ENCODE measurements at regions not wholly inside any gene's neighbourhood (a gene's known extent, or its start where the extent isn't known, plus 50 kb on each side); places are given as distances from the start of the nearest gene placed in this dataset.

GRCh38 chr12:58143498-58143995 lies 202.2 kb downstream of the ATP23 start:
- no peak for DNase-seq
- TF ChIP-seq CTCF (IDR thresholded peaks at IDR 0.05): no peak
- ChIA-PET POLR2A (no interaction called here), CTCF (no interaction called here)
- no peak overlapping the region for H3K27ac Mint-ChIP-seq
- H3K4me3 Mint-ChIP-seq: no peak overlapping the region
- H3K36me3 Mint-ChIP-seq (ENCODE audit: low read depth): no peaks in the 10 kb centered on the region
- H3K4me1 Mint-ChIP-seq (ENCODE audit: low read depth): no peaks in the 10 kb centered on the region
- intact Hi-C loops (cut with micrococcal nuclease): no loop called here
- ATAC-seq: no peak
- peaks cover 6% of the 10 kb centered on the region for H3K27me3 Mint-ChIP-seq
- H3K9me3 Mint-ChIP-seq: no peaks in the 10 kb centered on the region

GRCh38 chr12:58148405-58148804 lies 207.0 kb downstream of the ATP23 start:
- Mint-ChIP-seq H3K4me1 (ENCODE audit: low read depth) (no peaks in the 10 kb centered on the region), H3K9me3 (no peaks in the 10 kb centered on the region), H3K36me3 (ENCODE audit: low read depth) (no peaks in the 10 kb centered on the region), H3K27me3 (peaks cover 9% of the 10 kb centered on the region), H3K27ac (no peak overlapping the region), H3K4me3 (no peak overlapping the region)
- no peak for TF ChIP-seq CTCF (IDR thresholded peaks at IDR 0.05)
- intact Hi-C loops (cut with micrococcal nuclease): no loop called here
- ATAC-seq (no peak), DNase-seq (no peak)
- CTCF ChIA-PET: no interaction called here
- POLR2A ChIA-PET: no interaction called here

GRCh38 chr12:58148976-58149375 lies 207.6 kb downstream of the ATP23 start:
- CTCF ChIA-PET: no interaction called here

GRCh38 chr12:58154359-58154758 lies 213.0 kb downstream of the ATP23 start:
- intact Hi-C loops (cut with micrococcal nuclease): no loop called here
- Mint-ChIP-seq H3K27me3 (peaks cover 10% of the 10 kb centered on the region), H3K4me3 (no peak overlapping the region), H3K9me3 (no peaks in the 10 kb centered on the region), H3K4me1 (ENCODE audit: low read depth) (no peaks in the 10 kb centered on the region), H3K36me3 (ENCODE audit: low read depth) (no peaks in the 10 kb centered on the region), H3K27ac (no peak overlapping the region)
- TF ChIP-seq CTCF (IDR thresholded peaks at IDR 0.05): no peak
- ATAC-seq (no peak), DNase-seq (no peak)
- CTCF ChIA-PET: no interaction called here
- POLR2A ChIA-PET: no interaction called here

More at GRCh38 chr12:58148976-58149375, 207.6 kb downstream of the ATP23 start:
- no peaks in the 10 kb centered on the region for H3K4me1 Mint-ChIP-seq (ENCODE audit: low read depth)
- TF ChIP-seq CTCF (IDR thresholded peaks at IDR 0.05): no peak
- POLR2A ChIA-PET: no interaction called here
- no peak for ATAC-seq
- H3K36me3 Mint-ChIP-seq (ENCODE audit: low read depth): no peaks in the 10 kb centered on the region
- no peak for DNase-seq
- peaks cover 9% of the 10 kb centered on the region for H3K27me3 Mint-ChIP-seq
- intact Hi-C loops (cut with micrococcal nuclease): no loop called here
- no peaks in the 10 kb centered on the region for H3K9me3 Mint-ChIP-seq
- no peak overlapping the region for H3K4me3 Mint-ChIP-seq
- H3K27ac Mint-ChIP-seq: no peak overlapping the region

- peaks cover 8% of the 10 kb centered on the region for H3K27me3 Mint-ChIP-seq
- CTCF ChIA-PET: interaction anchor here (1.3 kb wide), 1 partner anchor 19 kb away, joined by 3 read pairs; no protein-coding TSS in a partner anchor
- no peak for TF ChIP-seq CTCF (IDR thresholded peaks at IDR 0.05)
- ATAC-seq (no peak), DNase-seq (no peak)
- H3K9me3 Mint-ChIP-seq: no peaks in the 10 kb centered on the region
- H3K4me3 Mint-ChIP-seq: no peak overlapping the region
- H3K27ac Mint-ChIP-seq: no peak overlapping the region
- no peaks in the 10 kb centered on the region for H3K36me3 Mint-ChIP-seq (ENCODE audit: low read depth)
- H3K4me1 Mint-ChIP-seq (ENCODE audit: low read depth): no peaks in the 10 kb centered on the region
- POLR2A ChIA-PET: no interaction called here
- intact Hi-C loops (cut with micrococcal nuclease): no loop called here
Observed at GRCh38 chr12:58156697-58157096, 215.3 kb downstream of the ATP23 start.
